IgD-negative memory B cell (primary cell): ENCODE measurements at regions not wholly inside any gene's neighbourhood (a gene's known extent, or its start where the extent isn't known, plus 50 kb on each side); places are given as distances from the start of the nearest gene placed in this dataset.
"Not testable (repeated sequence)": the region's sequence is repeated elsewhere in the genome, so short reads cannot be mapped to it uniquely, and the experiment has no call there.

Experiments used
- H3K27ac Mint-ChIP-seq, 3 donors: one replicate each; pipeline ENCODE4 v1.8.0; 2020 to 2022; ENCODE audit warnings: mild to moderate bottlenecking in 3 of 3, mixed read lengths in 3 of 3, moderate library complexity in 1 of 3
- H3K27me3 Mint-ChIP-seq: one replicate; pipeline ENCODE4 v1.8.0; 2021; ENCODE audit warnings: mixed read lengths
- H3K36me3 Mint-ChIP-seq: one replicate; pipeline ENCODE4 v1.8.0; 2020; ENCODE audit warnings: mild to moderate bottlenecking, mixed read lengths
- H3K4me1 Mint-ChIP-seq, 3 donors: one replicate each; pipeline ENCODE4 v1.8.0; 2020 to 2022; ENCODE audit warnings: mixed read lengths in 3 of 3, mild to moderate bottlenecking in 1 of 3
- H3K4me3 Mint-ChIP-seq, 4 donors: one replicate each; pipeline ENCODE4 v1.8.0; 2020 to 2022; ENCODE audit warnings: mild to moderate bottlenecking in 4 of 4, mixed read lengths in 4 of 4, moderate library complexity in 3 of 4
- H3K9me3 Mint-ChIP-seq, 3 donors: one replicate each; pipeline ENCODE4 v1.8.0; 2020 to 2021; ENCODE audit warnings: mixed read lengths in 3 of 3, mild to moderate bottlenecking in 1 of 3

DNA sequence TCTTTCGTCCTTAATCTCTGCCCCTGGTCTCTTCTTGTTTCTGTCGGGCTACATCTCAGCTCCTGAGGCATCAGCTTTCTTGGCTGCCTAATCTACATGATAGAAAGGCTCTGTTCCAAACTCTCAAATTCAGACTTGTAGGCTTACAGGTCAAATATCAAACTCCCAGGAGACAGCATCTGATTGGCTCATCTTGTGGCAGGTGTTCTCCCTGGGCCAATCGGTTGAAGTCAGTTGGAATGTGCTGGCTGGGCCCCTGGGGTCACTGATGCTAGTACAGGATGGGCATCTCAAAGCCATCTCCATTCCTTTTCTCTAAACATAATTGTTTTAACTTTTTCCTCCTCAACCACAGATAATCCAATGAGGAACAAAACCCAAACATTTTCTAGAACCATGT lies 198.7 kb downstream of the CNTN3 start:
- Mint-ChIP-seq H3K9me3 (peaks cover 0 to 8% (median 5%) of the 10 kb centered on the region in 3 donors), H3K4me1 (no peaks in the 10 kb centered on the region), H3K4me3 (no peak overlapping the region), H3K27me3 (no peaks in the 10 kb centered on the region), H3K36me3 (no peaks in the 10 kb centered on the region), H3K27ac (no peak overlapping the region)

DNA sequence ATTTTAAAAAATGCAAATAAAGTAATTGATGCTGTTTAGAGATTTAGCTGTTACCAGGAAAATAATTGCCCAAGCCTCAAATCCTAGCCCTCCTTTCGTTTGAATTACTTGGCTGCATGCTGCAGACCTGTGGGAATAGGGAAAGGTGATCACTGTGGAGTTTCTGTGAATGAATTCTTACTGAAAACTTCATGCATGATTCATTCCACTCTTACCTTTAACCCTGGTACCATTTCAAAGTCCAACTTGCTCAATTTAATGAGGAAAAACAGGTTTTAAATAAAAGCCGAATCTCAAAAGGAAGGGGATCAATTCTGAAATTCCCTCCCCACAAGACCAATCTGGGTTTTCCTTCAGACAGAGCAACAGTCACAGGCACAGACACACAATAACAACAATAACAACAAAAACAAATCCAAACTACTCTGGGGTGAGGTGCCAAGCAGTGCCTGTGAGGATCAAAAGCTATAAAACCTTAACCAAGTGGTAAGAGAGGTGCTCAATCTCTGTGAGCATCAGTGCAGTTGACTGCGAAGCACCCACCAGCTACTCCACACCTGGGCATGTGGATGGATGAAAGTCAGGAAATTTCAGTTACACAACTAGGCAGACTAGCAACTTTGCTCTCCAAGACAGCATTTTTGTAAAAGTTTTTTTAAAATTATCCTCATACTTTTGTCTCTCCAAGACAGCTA lies 200.8 kb downstream of the CNTN3 start:
- Mint-ChIP-seq H3K9me3 (peaks cover 0 to 9% (median 2%) of the 10 kb centered on the region in 3 donors), H3K27ac (no peak overlapping the region), H3K4me1 (no peaks in the 10 kb centered on the region), H3K4me3 (no peak overlapping the region), H3K27me3 (no peaks in the 10 kb centered on the region), H3K36me3 (no peaks in the 10 kb centered on the region)

DNA sequence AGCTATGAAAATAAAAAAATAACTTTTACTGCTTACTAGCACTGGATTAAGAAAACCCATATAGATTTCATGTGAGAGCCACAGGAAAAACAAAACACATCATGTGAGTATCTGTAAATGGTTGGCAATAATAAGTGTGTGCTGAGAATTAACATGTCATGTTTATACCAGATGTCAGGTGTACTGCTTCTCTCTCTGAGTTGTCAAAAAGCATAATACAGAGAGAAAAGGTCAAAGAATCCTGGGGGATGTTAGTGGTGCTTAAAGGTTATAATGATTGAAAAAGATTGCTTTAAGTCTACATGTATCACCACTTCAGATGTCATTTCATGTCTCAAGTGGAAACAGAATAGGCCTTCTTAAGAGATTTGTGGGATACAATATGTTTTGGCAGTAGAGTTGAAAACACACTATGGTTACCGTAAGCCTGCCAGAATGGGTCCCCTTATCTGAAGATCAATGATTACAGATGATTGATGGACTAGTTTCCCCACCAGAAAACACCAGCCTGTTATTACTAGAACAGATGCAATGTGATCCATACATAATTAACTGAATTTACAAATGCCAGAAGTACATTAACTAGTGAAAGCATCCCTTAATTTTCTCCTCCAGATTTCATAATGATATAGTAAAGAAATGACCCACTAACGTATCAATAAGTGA lies 204.1 kb downstream of the CNTN3 start:
- peaks cover 0 to 10% (median 0%) of the 10 kb centered on the region in 3 donors for H3K9me3 Mint-ChIP-seq
- H3K27ac Mint-ChIP-seq, result no peak overlapping the region
- H3K4me1 Mint-ChIP-seq, result no peaks in the 10 kb centered on the region
- H3K27me3 Mint-ChIP-seq, result no peaks in the 10 kb centered on the region
- no peak overlapping the region for H3K4me3 Mint-ChIP-seq
- H3K36me3 Mint-ChIP-seq, result peaks cover 2% of the 10 kb centered on the region

- Mint-ChIP-seq H3K27ac (no peak overlapping the region), H3K4me3 (no peak overlapping the region), H3K4me1 (no peaks in the 10 kb centered on the region), H3K9me3 (peaks cover 0 to 10% (median 0%) of the 10 kb centered on the region in 3 donors), H3K27me3 (no peaks in the 10 kb centered on the region), H3K36me3 (peaks cover 2% of the 10 kb centered on the region)
Measured at GRCh38 chr3:74409066-74409465, 205.4 kb downstream of the CNTN3 start.

GRCh38 chr3:74403307-74403706 lies 211.2 kb downstream of the CNTN3 start:
- H3K27ac Mint-ChIP-seq, result no peak overlapping the region
- peaks cover 0 to 1% (median 0%) of the 10 kb centered on the region in 3 donors for H3K4me1 Mint-ChIP-seq
- H3K36me3 Mint-ChIP-seq, result peaks cover 2% of the 10 kb centered on the region
- no peak overlapping the region for H3K4me3 Mint-ChIP-seq
- H3K27me3 Mint-ChIP-seq, result no peaks in the 10 kb centered on the region
- peaks cover 2 to 14% (median 4%) of the 10 kb centered on the region in 3 donors for H3K9me3 Mint-ChIP-seq

DNA sequence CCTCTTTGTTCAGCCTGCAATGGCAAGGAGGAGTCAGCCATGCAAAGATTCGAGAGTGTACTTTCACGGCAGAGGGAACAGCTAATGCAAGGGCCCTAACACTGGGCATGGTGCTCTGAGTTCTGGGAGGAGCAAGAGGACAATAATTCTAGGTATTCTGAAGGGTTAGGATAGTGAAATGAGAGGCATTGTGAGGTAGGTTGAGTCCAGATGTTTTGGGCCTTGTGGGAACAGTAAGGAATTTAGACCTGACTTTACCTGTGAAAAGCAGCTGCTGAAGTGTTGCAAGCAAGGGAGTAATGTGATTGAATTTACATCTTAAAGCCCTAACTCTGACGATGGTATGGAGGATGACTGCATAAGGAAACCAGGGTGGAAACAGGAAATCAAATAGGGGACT lies 211.6 kb downstream of the CNTN3 start:
- no peaks in the 10 kb centered on the region for H3K27me3 Mint-ChIP-seq
- H3K9me3 Mint-ChIP-seq, result peaks cover 2 to 13% (median 4%) of the 10 kb centered on the region in 3 donors
- peak overlapping the region in 1 of 4 donors; percentile 8 for H3K4me3 Mint-ChIP-seq
- H3K4me1 Mint-ChIP-seq, result peaks cover 0 to 1% (median 0%) of the 10 kb centered on the region in 3 donors
- H3K27ac Mint-ChIP-seq, result no peak overlapping the region
- H3K36me3 Mint-ChIP-seq, result peaks cover 2% of the 10 kb centered on the region

GRCh38 chr3:74393426-74393825 lies 221.0 kb downstream of the CNTN3 start:
- Mint-ChIP-seq H3K36me3 (peaks cover 2% of the 10 kb centered on the region), H3K4me1 (peaks cover 0 to 1% (median 0%) of the 10 kb centered on the region in 3 donors), H3K9me3 (peaks cover 0 to 22% (median 4%) of the 10 kb centered on the region in 3 donors), H3K4me3 (no peak overlapping the region), H3K27ac (no peak overlapping the region), H3K27me3 (no peaks in the 10 kb centered on the region)

GRCh38 chr3:74390121-74390877 lies 224.2 kb downstream of the CNTN3 start:
- Mint-ChIP-seq H3K27ac (no peak overlapping the region), H3K36me3 (peaks cover 2% of the 10 kb centered on the region), H3K9me3 (peaks cover 0 to 5% (median 4%) of the 10 kb centered on the region in 3 donors), H3K27me3 (no peaks in the 10 kb centered on the region), H3K4me1 (peaks cover 0 to 1% (median 0%) of the 10 kb centered on the region in 3 donors), H3K4me3 (no peak overlapping the region)

DNA sequence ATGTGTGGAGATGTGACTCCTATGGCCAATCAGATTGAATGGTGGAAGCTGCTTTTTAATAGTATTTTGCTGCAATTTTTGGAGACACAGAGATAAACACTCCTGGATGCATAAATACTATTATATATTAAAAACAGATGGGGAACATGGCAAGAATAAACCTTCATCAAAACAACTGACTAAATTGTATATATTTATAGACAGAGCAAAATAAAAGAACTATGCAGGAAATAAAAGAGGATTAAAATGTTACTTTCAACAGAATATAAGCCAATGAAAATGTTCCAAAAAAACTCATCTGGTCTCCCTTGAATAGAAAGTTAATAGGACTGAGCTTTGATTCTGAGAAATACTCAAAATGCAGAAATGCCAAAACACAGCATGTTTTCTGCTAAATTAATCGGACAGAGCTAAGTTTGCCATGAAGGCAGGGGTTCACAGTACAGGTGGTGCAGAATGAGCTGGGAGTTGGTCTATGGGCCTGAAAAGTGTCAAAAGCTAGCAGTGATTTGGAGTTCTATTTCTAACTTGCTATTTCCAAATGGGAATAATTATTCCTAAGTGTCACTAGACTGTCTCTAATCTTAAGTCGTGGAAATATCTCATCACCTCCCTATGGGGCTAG lies 227.2 kb downstream of the CNTN3 start:
- H3K27ac Mint-ChIP-seq, result no peak overlapping the region
- peaks cover 0 to under 1% (median 0%) of the 10 kb centered on the region in 3 donors for H3K4me1 Mint-ChIP-seq
- no peaks in the 10 kb centered on the region for H3K27me3 Mint-ChIP-seq
- H3K9me3 Mint-ChIP-seq, result peaks cover 2 to 4% (median 4%) of the 10 kb centered on the region in 3 donors
- H3K36me3 Mint-ChIP-seq, result no peaks in the 10 kb centered on the region
- peak overlapping the region in 1 of 4 donors; percentile 12 for H3K4me3 Mint-ChIP-seq

GRCh38 chr3:74384159-74384558 lies 230.3 kb downstream of the CNTN3 start:
- H3K4me1 Mint-ChIP-seq, result no peaks in the 10 kb centered on the region
- no peak overlapping the region for H3K27ac Mint-ChIP-seq
- H3K27me3 Mint-ChIP-seq, result no peaks in the 10 kb centered on the region
- no peak overlapping the region for H3K4me3 Mint-ChIP-seq
- H3K9me3 Mint-ChIP-seq, result peaks cover 2 to 11% (median 2%) of the 10 kb centered on the region in 3 donors
- H3K36me3 Mint-ChIP-seq, result no peaks in the 10 kb centered on the region

DNA sequence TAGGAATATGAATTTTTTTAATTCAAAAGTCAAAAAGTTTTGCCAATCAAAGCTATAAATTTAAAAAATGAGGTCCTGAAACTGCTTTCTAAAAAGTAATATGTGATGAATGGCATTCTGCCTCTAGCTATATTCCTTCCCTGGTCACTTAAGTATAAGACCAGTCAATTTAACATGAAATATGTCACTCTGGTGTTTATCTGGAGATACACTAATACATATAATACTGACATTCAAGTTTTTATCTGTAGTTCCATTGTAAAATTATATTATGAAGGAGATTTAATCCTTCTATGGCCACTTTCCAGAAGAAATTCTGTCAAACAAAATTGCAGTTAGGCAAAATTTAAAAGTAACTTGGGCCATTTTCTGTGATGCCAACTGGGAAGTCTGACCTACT lies 236.8 kb downstream of the CNTN3 start:
- Mint-ChIP-seq H3K9me3 (peaks cover 4 to 15% (median 6%) of the 10 kb centered on the region in 3 donors), H3K4me1 (peaks cover 0 to 2% (median 0%) of the 10 kb centered on the region in 3 donors), H3K36me3 (no peaks in the 10 kb centered on the region), H3K27me3 (no peaks in the 10 kb centered on the region), H3K27ac (no peak overlapping the region), H3K4me3 (no peak overlapping the region)

DNA sequence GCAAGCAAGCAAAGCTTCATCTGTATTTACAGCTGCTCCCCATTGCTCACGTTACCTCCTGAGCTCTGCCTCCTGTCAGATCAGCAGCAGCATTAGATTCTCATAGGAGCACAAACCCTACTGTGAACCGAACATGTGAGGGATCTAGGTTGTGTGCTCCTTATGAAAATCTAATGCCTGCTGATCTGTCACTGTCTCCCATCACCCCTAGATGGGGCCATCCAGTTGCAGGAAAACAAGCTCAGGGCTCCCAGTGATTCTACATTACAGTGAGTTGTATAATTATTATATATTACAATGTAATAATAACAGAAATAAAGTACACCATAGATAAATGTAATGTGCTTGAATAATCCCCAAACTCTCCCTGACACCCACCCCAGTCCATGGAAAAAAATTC lies 238.1 kb downstream of the CNTN3 start:
- not testable (repeated sequence) for H3K27ac Mint-ChIP-seq, H3K4me1 Mint-ChIP-seq, H3K36me3 Mint-ChIP-seq, H3K27me3 Mint-ChIP-seq, H3K4me3 Mint-ChIP-seq
- H3K9me3 Mint-ChIP-seq, result peaks cover 6 to 15% (median 8%) of the 10 kb centered on the region in 3 donors

GRCh38 chr3:74375653-74376052 lies 238.8 kb downstream of the CNTN3 start:
- no peaks in the 10 kb centered on the region for H3K27me3 Mint-ChIP-seq

DNA sequence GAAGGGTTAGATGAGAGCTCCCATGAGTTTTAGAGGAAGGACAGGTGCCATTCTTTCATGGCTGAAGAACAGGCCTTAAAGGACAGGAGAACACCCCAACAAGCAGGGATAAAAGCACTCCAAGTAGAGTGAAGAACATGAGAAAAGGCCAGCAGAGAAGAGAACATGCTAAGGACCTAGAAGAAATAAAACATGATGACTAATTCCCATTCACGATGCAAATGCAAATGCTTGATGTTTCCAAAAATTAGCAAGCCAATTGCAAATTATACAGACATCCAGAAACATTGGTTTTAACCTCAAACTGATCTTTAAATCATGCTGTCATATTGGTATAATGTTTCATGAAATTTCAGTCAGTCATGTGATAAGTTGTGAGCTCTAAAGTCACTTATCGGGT lies 241.7 kb downstream of the CNTN3 start:
- no peak overlapping the region for H3K27ac Mint-ChIP-seq
- no peaks in the 10 kb centered on the region for H3K27me3 Mint-ChIP-seq
- H3K4me3 Mint-ChIP-seq, result no peak overlapping the region
- peaks cover 0 to 8% (median 5%) of the 10 kb centered on the region in 3 donors for H3K9me3 Mint-ChIP-seq
- H3K4me1 Mint-ChIP-seq, result peaks cover 0 to 2% (median 0%) of the 10 kb centered on the region in 3 donors
- H3K36me3 Mint-ChIP-seq, result no peaks in the 10 kb centered on the region

More at GRCh38 chr3:74375653-74376052, 238.8 kb downstream of the CNTN3 start:
- Mint-ChIP-seq H3K9me3 (peaks cover 6 to 15% (median 8%) of the 10 kb centered on the region in 3 donors), H3K36me3 (no peaks in the 10 kb centered on the region), H3K27ac (no peak overlapping the region), H3K4me1 (peaks cover 0 to 2% (median 0%) of the 10 kb centered on the region in 3 donors), H3K4me3 (no peak overlapping the region)

DNA sequence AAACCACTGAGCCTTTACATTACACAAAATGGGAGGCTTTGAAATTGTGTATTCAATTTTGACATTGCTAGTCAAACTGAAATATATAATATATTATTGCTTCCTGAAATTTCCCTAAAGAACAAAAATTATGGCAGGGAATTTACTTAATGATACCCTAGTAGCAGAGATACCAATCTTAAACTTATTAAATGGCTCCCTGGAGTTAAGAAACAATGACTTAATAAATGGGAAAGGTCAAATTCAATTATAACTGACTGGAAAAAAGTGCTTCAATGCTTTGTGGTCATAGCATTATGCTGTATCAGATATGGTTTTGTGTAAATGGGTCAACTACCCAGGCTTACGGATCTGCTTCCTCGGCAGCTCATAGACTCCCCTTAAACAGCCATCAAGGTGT lies 244.1 kb downstream of the CNTN3 start:
- Mint-ChIP-seq H3K27me3 (no peaks in the 10 kb centered on the region), H3K4me3 (no peak overlapping the region), H3K36me3 (no peaks in the 10 kb centered on the region), H3K9me3 (peaks cover 0 to 8% (median 5%) of the 10 kb centered on the region in 3 donors), H3K27ac (no peak overlapping the region), H3K4me1 (peaks cover 0 to 2% (median 0%) of the 10 kb centered on the region in 3 donors)
